CD4-positive, CD25-positive, alpha-beta regulatory T cell (primary cell): ENCODE measurements at regions not wholly inside any gene's neighbourhood (a gene's known extent, or its start where the extent isn't known, plus 50 kb on each side); places are given as distances from the start of the nearest gene placed in this dataset.

Experiments
- ATAC-seq, 2 donors: fragments of 150-1000 bp; cut with Tn5 transposase; one replicate each; pipeline ENCODE4 v1.10.0; 2021; ENCODE audit warnings: low read depth in 2 of 2, moderate number of reproducible peaks in 2 of 2, moderate library complexity in 1 of 2
- DNase-seq, 3 donors: peaks; one replicate each; pipeline versions ENCODE4 v3.0.0 to v3.0.0-alpha.2; 2012 to 2022; ENCODE audit warnings: mixed read lengths in 1 of 3
- H3K27ac ChIP-seq: one replicate; pipeline ENCODE4 v1.7.0; 2013; ENCODE audit warnings: mild to moderate bottlenecking, low read length; ENCODE audit not compliant: insufficient read depth, poor library complexity, severe bottlenecking
- H3K27me3 ChIP-seq: one replicate; pipeline ENCODE4 v1.7.0; 2013; ENCODE audit warnings: low read length; ENCODE audit not compliant: control insufficient read depth, insufficient read depth
- H3K36me3 ChIP-seq: one replicate; pipeline ENCODE4 v1.7.0; 2013; ENCODE audit warnings: mild to moderate bottlenecking, low read length, moderate library complexity; ENCODE audit not compliant: control insufficient read depth, insufficient read depth
- H3K4me1 ChIP-seq: 2 replicates; pipeline ENCODE4 v1.7.0; 2013; ENCODE audit warnings: mild to moderate bottlenecking, low read length; ENCODE audit not compliant: insufficient read depth, control insufficient read depth, poor library complexity, severe bottlenecking
- H3K4me3 ChIP-seq: one replicate; pipeline ENCODE4 v1.7.0; 2013; ENCODE audit warnings: low read depth, mild to moderate bottlenecking, low read length, moderate library complexity
- H3K9me3 ChIP-seq, 2 experiments: 1 replicate in 1 of 2; 2 replicates in 1 of 2; pipeline ENCODE4 v1.7.0; 2013; ENCODE audit warnings: low read length in 2 of 2, mild to moderate bottlenecking in 1 of 2, moderate library complexity in 1 of 2; ENCODE audit not compliant: control insufficient read depth in 2 of 2
- H3K27ac Mint-ChIP-seq, 3 donors: one replicate each; pipeline ENCODE4 v1.8.0; 2020 to 2022; ENCODE audit warnings: mild to moderate bottlenecking in 3 of 3, mixed read lengths in 3 of 3, moderate library complexity in 2 of 3
- H3K27me3 Mint-ChIP-seq: one replicate; pipeline ENCODE4 v1.8.0; 2022; ENCODE audit warnings: mild to moderate bottlenecking, mixed read lengths
- H3K36me3 Mint-ChIP-seq: one replicate; pipeline ENCODE4 v1.8.0; 2020; ENCODE audit warnings: mixed read lengths
- H3K4me1 Mint-ChIP-seq, 4 donors: one replicate each; pipeline ENCODE4 v1.8.0; 2020 to 2022; ENCODE audit warnings: mixed read lengths in 4 of 4, mild to moderate bottlenecking in 1 of 4
- H3K4me3 Mint-ChIP-seq, 4 donors: one replicate each; pipeline ENCODE4 v1.8.0; 2020 to 2022; ENCODE audit warnings: mild to moderate bottlenecking in 4 of 4, mixed read lengths in 4 of 4, moderate library complexity in 3 of 4
- H3K9me3 Mint-ChIP-seq, 7 donors: one replicate each; pipeline ENCODE4 v1.8.0; 2020 to 2022; ENCODE audit warnings: mixed read lengths in 7 of 7, mild to moderate bottlenecking in 3 of 7, moderate library complexity in 2 of 7

- no peaks in the 10 kb centered on the region for H3K4me1 ChIP-seq
- Mint-ChIP-seq H3K27me3 (no peaks in the 10 kb centered on the region), H3K9me3 (no peaks in the 10 kb centered on the region), H3K27ac (no peak overlapping the region), H3K4me1 (no peaks in the 10 kb centered on the region), H3K36me3 (no peaks in the 10 kb centered on the region), H3K4me3 (no peak overlapping the region)
- no peak overlapping the region for H3K4me3 ChIP-seq
- no peak overlapping the region for H3K27ac ChIP-seq
- ATAC-seq: no peak
- H3K9me3 ChIP-seq: no peaks in the 10 kb centered on the region
- no peak for DNase-seq
- H3K27me3 ChIP-seq: peaks cover 2% of the 10 kb centered on the region
- H3K36me3 ChIP-seq: no peaks in the 10 kb centered on the region
These were observed 317.6 kb upstream of the UMPS start for GRCh38 chr3:124412644-124413043.

DNA sequence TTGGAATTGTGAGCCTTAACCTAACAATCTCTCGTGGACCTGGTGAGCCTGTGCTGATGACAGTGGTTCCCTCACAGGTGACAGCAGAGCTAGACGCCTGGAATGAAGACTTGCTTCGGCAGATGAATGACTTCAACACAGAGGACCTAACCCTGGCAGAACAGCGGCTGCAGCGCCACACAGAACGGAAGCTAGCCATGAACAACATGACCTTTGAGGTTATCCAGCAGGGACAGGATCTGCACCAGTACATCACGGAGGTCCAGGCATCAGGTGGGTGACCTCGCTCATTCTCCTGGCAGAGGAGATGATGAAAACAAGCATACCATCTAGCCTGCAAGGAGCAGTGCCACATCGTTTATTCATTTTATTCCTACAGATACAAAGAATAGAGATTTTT is 316.9 kb upstream of the UMPS start:
- H3K27me3 ChIP-seq: peaks cover 3% of the 10 kb centered on the region
- no peak for ATAC-seq
- no peak overlapping the region for H3K27ac Mint-ChIP-seq
- no peaks in the 10 kb centered on the region for H3K27me3 Mint-ChIP-seq
- no peak for DNase-seq
- H3K27ac ChIP-seq: no peak overlapping the region
- no peaks in the 10 kb centered on the region for H3K36me3 ChIP-seq
- no peaks in the 10 kb centered on the region for H3K4me1 Mint-ChIP-seq
- no peaks in the 10 kb centered on the region for H3K9me3 Mint-ChIP-seq
- no peak overlapping the region for H3K4me3 Mint-ChIP-seq
- no peak overlapping the region for H3K4me3 ChIP-seq
- H3K36me3 Mint-ChIP-seq: no peaks in the 10 kb centered on the region
- H3K9me3 ChIP-seq: no peaks in the 10 kb centered on the region
- H3K4me1 ChIP-seq: no peaks in the 10 kb centered on the region

- Histone ChIP-seq H3K4me1 (no peaks in the 10 kb centered on the region), H3K36me3 (no peaks in the 10 kb centered on the region), H3K27me3 (peaks cover 3% of the 10 kb centered on the region), H3K4me3 (no peak overlapping the region), H3K9me3 (no peaks in the 10 kb centered on the region), H3K27ac (no peak overlapping the region)
- no peak overlapping the region for H3K4me3 Mint-ChIP-seq
- no peaks in the 10 kb centered on the region for H3K36me3 Mint-ChIP-seq
- H3K4me1 Mint-ChIP-seq: no peaks in the 10 kb centered on the region
- ATAC-seq (no peak), DNase-seq (no peak)
- H3K9me3 Mint-ChIP-seq: no peaks in the 10 kb centered on the region
- H3K27me3 Mint-ChIP-seq: no peaks in the 10 kb centered on the region
- H3K27ac Mint-ChIP-seq: no peak overlapping the region
These were observed 316.2 kb upstream of the UMPS start for GRCh38 chr3:124413989-124414598.

- H3K4me3 ChIP-seq: no peak overlapping the region
- Mint-ChIP-seq H3K27ac (no peak overlapping the region), H3K27me3 (peaks cover 2% of the 10 kb centered on the region), H3K4me3 (no peak overlapping the region), H3K36me3 (no peaks in the 10 kb centered on the region), H3K4me1 (no peaks in the 10 kb centered on the region), H3K9me3 (no peaks in the 10 kb centered on the region)
- no peaks in the 10 kb centered on the region for H3K4me1 ChIP-seq
- DNase-seq (no peak), ATAC-seq (no peak)
- no peaks in the 10 kb centered on the region for H3K36me3 ChIP-seq
- H3K9me3 ChIP-seq: no peaks in the 10 kb centered on the region
- peaks cover 3% of the 10 kb centered on the region for H3K27me3 ChIP-seq
- no peak overlapping the region for H3K27ac ChIP-seq
These were observed 314.7 kb upstream of the UMPS start for GRCh38 chr3:124415446-124415960.

GRCh38 chr3:124419303-124419702 is 310.9 kb upstream of the UMPS start:
- Histone ChIP-seq H3K27me3 (peaks cover 3% of the 10 kb centered on the region), H3K4me1 (no peaks in the 10 kb centered on the region), H3K27ac (no peak overlapping the region), H3K9me3 (no peaks in the 10 kb centered on the region), H3K36me3 (no peaks in the 10 kb centered on the region), H3K4me3 (no peak overlapping the region)
- no peak overlapping the region for H3K4me3 Mint-ChIP-seq
- no peaks in the 10 kb centered on the region for H3K4me1 Mint-ChIP-seq
- ATAC-seq (no peak), DNase-seq (no peak)
- H3K36me3 Mint-ChIP-seq: no peaks in the 10 kb centered on the region
- no peak overlapping the region for H3K27ac Mint-ChIP-seq
- H3K27me3 Mint-ChIP-seq: peaks cover 4% of the 10 kb centered on the region
- H3K9me3 Mint-ChIP-seq: no peaks in the 10 kb centered on the region

GRCh38 chr3:124420392-124420791 is 309.9 kb upstream of the UMPS start:
- Mint-ChIP-seq H3K36me3 (no peaks in the 10 kb centered on the region), H3K9me3 (no peaks in the 10 kb centered on the region), H3K4me1 (no peaks in the 10 kb centered on the region), H3K4me3 (no peak overlapping the region), H3K27me3 (peaks cover 4% of the 10 kb centered on the region), H3K27ac (no peak overlapping the region)
- H3K4me3 ChIP-seq: no peak overlapping the region
- DNase-seq (no peak), ATAC-seq (no peak)
- no peaks in the 10 kb centered on the region for H3K4me1 ChIP-seq
- H3K27ac ChIP-seq: no peak overlapping the region
- H3K27me3 ChIP-seq: peaks cover 3% of the 10 kb centered on the region
- H3K9me3 ChIP-seq: no peaks in the 10 kb centered on the region
- H3K36me3 ChIP-seq: no peaks in the 10 kb centered on the region

DNA sequence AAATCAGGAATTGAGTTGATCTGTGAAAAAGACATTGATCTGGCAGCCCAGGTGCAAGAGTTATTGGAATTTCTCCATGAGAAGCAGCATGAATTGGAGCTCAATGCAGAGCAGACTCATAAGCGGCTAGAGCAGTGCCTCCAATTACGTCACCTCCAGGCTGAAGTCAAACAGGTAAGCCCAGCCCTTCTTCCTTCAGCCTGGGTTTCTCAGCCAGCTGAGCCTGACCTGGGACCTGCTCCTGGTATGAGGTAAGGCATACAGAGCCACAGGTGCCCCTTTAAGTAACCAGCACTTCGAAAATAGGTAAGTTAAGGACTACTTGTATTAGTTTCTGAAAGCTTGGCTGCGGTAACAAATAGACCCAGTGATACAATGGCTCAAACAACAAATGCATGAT is 307.4 kb upstream of the UMPS start:
- Mint-ChIP-seq H3K27ac (no peak overlapping the region), H3K36me3 (no peaks in the 10 kb centered on the region), H3K27me3 (peaks cover 4% of the 10 kb centered on the region), H3K9me3 (no peaks in the 10 kb centered on the region), H3K4me1 (no peaks in the 10 kb centered on the region), H3K4me3 (no peak overlapping the region)
- H3K4me3 ChIP-seq: no peak overlapping the region
- no peaks in the 10 kb centered on the region for H3K36me3 ChIP-seq
- H3K9me3 ChIP-seq: no peaks in the 10 kb centered on the region
- ATAC-seq: no peak
- no peak for DNase-seq
- no peak overlapping the region for H3K27ac ChIP-seq
- H3K27me3 ChIP-seq: no peaks in the 10 kb centered on the region
- no peaks in the 10 kb centered on the region for H3K4me1 ChIP-seq

GRCh38 chr3:124424396-124424795 is 305.9 kb upstream of the UMPS start:
- Mint-ChIP-seq H3K27ac (no peak overlapping the region), H3K4me1 (no peaks in the 10 kb centered on the region), H3K27me3 (peaks cover 6% of the 10 kb centered on the region), H3K9me3 (no peaks in the 10 kb centered on the region), H3K36me3 (no peaks in the 10 kb centered on the region), H3K4me3 (no peak overlapping the region)
- H3K4me1 ChIP-seq: no peaks in the 10 kb centered on the region
- no peak overlapping the region for H3K4me3 ChIP-seq
- no peak for ATAC-seq
- no peaks in the 10 kb centered on the region for H3K9me3 ChIP-seq
- no peak overlapping the region for H3K27ac ChIP-seq
- H3K27me3 ChIP-seq: no peaks in the 10 kb centered on the region
- DNase-seq: no peak
- no peaks in the 10 kb centered on the region for H3K36me3 ChIP-seq
